Aorta (tissue), 5 donors: ENCODE measurements at regions not wholly inside any gene's neighbourhood (a gene's known extent, or its start where the extent isn't known, plus 50 kb on each side); places are given as distances from the start of the nearest gene placed in this dataset.

Source experiments
- ATAC-seq: fragments of 200-7000 bp; cut with Tn5 transposase; one replicate; pipeline ENCODE4 v1.9.1; 2022; ENCODE audit warnings: moderate library complexity; ENCODE audit not compliant: low FRiP score
- DNase-seq, 2 donors: peaks; one replicate each; pipeline ENCODE4 v3.0.0-alpha.2; 2020
- H3K27ac ChIP-seq, 2 donors: one replicate each; pipeline ENCODE4 v1.5.1; 2013; ENCODE audit warnings: low read length in 2 of 2, mild to moderate bottlenecking in 2 of 2, moderate library complexity in 2 of 2, control low read depth in 1 of 2, inconsistent platforms in 1 of 2, low read depth in 1 of 2
- H3K27me3 ChIP-seq, 2 donors: one replicate each; pipeline ENCODE4 v1.6.1; 2013; ENCODE audit warnings: control low read depth in 1 of 2, low read length in 1 of 2, mild to moderate bottlenecking in 1 of 2, moderate library complexity in 1 of 2; ENCODE audit not compliant: insufficient read depth in 2 of 2, control insufficient read depth in 1 of 2
- H3K36me3 ChIP-seq, 2 donors: one replicate each; pipeline ENCODE4 v1.6.1; 2013; ENCODE audit warnings: control low read depth in 1 of 2, low read length in 1 of 2, mild to moderate bottlenecking in 1 of 2; ENCODE audit not compliant: insufficient read depth in 2 of 2, control insufficient read depth in 1 of 2
- H3K4me1 ChIP-seq, 2 donors: one replicate each; pipeline ENCODE4 v1.6.1; 2013; ENCODE audit warnings: low read length in 2 of 2, control low read depth in 1 of 2, mild to moderate bottlenecking in 1 of 2, moderate library complexity in 1 of 2; ENCODE audit not compliant: insufficient read depth in 2 of 2, control insufficient read depth in 1 of 2
- H3K4me3 ChIP-seq, 2 donors: one replicate each; pipeline ENCODE4 v1.5.1; 2013; ENCODE audit warnings: low read length in 2 of 2, control low read depth in 1 of 2, mild to moderate bottlenecking in 1 of 2
- H3K9me3 ChIP-seq: one replicate; pipeline ENCODE4 v1.6.1; 2013; ENCODE audit warnings: mild to moderate bottlenecking, low read length; ENCODE audit not compliant: control insufficient read depth
- WGBS, 2 donors: extraction: QIAGEN DNeasy Blood & Tissue Kit; methylation state at CpG; one replicate each; pipeline ENCODE4 v1.1.7; 2013; 5-methylcytosine and 5-hydroxymethylcytosine counted together
- intact Hi-C, 2 donors: fragments of 100-400 bp; cut with DNase I; formaldehyde crosslinking; loops; one replicate each; pipeline versions ENCODE4 v1.14.2 to v1.15.0; 2022
- donor health status: healthy with polysubstance abuse.
- donor health status: Bipolar disorder and iron deficiency.
- donor health status: DM: no; HTN: no; CAD: no.
- donor health status: DM: no; HTN: no; CAD: no.
- donor health status: DM: yes; HTN: yes; CAD: no.

DNA sequence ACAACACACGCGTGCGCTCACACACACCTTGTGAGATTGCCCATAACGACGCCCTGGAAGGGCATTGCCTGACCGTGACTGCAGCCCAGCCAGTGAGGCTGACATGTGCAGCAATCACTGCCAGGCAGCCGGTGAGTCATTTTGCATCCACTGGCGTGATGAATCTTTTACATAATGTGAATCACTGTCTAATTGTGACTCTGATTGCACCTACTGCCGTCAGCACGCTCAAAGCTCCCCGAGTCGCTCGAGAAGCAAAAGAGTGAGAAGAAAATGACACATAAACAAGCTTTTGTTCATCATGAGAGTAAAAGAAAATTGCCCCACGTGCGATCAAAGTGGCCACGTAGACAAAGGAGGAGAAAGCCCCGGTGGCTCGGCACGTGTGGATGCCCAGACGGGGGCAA, 117.4 kb upstream of the PFKP start:
- Histone ChIP-seq H3K9me3 (no peaks in the 10 kb centered on the region), H3K27ac (no peak overlapping the region), H3K36me3 (no peaks in the 10 kb centered on the region), H3K27me3 (no peaks in the 10 kb centered on the region), H3K4me3 (no peak overlapping the region), H3K4me1 (no peaks in the 10 kb centered on the region)
- 85 to 86% methylated on average over 20 of the region's 20 CpGs for WGBS, 2 donors
- intact Hi-C loops = no loop called here
- ATAC-seq = no peak
- no peak for DNase-seq

DNA sequence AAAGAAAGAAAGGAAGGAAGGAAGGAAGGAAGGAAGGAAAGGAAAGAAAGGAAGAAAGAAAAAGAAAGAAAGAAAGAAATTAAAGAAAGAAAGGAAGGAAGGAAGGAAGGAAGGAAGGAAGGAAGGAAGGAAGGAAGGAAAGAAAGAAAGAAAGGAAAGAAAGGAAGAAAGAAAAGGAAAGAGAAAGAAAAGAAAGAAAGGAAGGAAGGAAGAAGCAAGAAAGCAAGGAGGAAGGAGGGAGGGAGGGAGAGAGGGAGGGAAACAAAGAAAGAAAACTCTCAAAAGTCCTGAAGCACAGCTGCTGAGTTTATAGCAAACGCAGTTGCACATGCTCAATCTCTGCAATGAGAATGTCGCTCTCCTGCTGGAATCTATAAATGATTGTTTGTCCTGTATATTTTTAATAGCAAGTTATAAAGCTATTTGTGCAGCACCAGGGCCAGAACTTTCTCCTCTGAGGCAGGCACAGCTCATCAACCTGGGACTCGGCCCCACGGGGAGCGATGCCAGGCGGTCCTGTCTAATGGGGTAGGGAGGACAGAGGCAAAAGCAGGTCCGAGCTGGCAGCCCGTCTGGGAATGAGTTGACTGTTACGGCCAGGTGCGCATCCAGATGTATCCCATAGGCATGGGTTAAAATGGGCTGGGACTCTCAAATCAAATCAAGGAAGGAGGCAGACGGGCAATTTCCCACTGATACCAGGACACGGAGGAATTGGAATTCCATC, 118.0 kb upstream of the PFKP start:
- DNase-seq = no peak
- WGBS, 2 donors = 80 to 81% methylated on average over 12 of the region's 12 CpGs
- Histone ChIP-seq H3K27me3 (no peaks in the 10 kb centered on the region), H3K9me3 (no peaks in the 10 kb centered on the region), H3K27ac (no peak overlapping the region), H3K36me3 (no peaks in the 10 kb centered on the region), H3K4me3 (no peak overlapping the region), H3K4me1 (no peaks in the 10 kb centered on the region)
- intact Hi-C loops = no loop called here
- ATAC-seq = no peak

DNA sequence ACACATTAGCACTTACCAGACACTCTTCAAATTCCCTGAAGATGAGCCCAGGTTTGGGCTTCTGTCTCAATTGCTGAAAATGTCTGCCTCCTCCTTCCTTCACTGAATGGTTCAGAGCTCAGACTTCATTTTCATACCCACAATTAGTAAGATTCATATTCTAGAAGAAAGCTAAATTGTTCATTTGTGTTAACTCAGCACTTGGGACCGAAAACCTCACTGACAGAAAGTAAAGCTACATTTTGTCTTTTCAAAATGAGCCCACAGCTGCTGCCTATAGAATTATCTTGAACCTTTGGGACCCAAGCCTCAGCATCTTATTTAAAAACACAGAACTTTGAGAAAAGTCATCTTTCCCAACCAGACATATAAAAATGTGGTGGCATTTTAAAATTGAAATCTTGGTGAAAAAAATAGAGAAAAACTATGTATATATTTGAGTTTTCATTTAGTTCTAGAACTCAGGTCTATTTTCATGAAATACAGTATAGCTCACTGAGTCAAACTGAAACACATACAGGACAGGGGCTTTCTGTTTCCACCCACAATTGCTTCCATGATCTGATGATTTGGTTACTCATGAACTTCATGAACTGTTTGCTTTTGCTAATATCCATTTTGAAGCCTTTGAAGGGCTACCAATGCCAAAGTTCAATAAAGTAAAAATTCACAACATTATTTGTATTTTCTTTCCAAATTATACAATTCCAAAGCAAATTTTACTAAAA, 119.1 kb upstream of the PFKP start:
- Histone ChIP-seq H3K9me3 (no peaks in the 10 kb centered on the region), H3K36me3 (no peaks in the 10 kb centered on the region), H3K4me1 (no peaks in the 10 kb centered on the region), H3K27ac (no peak overlapping the region), H3K27me3 (no peaks in the 10 kb centered on the region), H3K4me3 (no peak overlapping the region)
- intact Hi-C loops = no loop called here
- no peak for DNase-seq
- 85 to 88% methylated on average over 1 of the region's 1 CpG for WGBS, 2 donors
- ATAC-seq = no peak

DNA sequence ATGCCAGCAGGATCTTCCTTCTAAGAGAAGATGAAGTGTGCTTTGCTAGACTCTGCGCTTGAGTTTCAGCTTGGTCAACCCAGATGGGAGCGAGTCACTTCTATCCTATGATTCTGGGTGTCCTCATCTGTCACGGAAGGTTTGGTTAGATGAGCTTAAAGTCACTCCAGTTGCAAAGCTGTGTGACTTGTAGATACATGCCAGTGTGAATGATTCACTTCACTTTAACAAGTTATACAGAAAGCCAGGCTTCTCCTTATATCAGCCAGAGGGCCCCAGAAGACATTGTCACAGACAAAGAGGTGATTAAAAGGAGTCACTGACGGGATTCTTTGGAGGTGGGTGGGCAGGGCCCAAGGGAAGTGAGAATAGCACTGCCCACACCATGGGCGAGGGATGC, 122.6 kb upstream of the PFKP start:
- 88% methylated on average over 5 of the region's 5 CpGs for WGBS, 2 donors
- Histone ChIP-seq H3K4me1 (no peaks in the 10 kb centered on the region), H3K9me3 (no peaks in the 10 kb centered on the region), H3K27ac (no peak overlapping the region), H3K36me3 (no peaks in the 10 kb centered on the region), H3K27me3 (no peaks in the 10 kb centered on the region), H3K4me3 (no peak overlapping the region)
- ATAC-seq (no peak), DNase-seq (no peak)
- intact Hi-C loops = no loop called here

DNA sequence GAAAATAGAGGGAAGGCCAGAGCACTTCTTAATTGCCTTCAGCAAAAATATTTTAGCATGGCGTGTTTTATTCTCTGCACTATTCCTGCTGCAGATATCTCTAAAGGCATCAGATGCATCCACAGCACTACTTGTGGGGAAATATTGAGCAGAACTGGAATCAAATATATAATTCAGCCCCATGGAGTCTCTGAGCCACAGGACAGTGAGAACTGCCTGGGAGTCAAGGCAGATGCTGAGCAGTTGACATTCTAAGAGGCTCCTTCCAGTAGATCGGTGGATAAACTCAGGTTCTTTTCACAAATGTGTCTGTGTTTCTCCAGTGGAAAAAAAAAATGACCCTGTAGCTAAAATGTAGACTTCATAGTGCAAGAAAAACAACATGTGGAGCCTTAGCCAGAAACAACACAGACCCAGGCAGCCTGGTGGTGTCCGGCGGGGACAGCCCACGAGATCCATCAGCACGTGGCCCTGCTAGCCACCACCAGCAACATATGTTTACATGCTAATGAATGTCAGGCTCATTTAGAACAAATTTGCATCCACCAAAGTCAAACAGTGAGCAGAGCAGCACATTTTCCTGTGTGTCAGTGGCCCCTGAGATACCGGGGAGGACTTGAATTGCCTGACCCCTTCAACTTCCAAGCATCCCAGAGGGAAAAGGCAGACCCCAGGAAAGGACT, 123.3 kb upstream of the PFKP start:
- no peaks in the 10 kb centered on the region for H3K9me3 ChIP-seq
- H3K27me3 ChIP-seq = no peaks in the 10 kb centered on the region
- DNase-seq = no peak
- whole genome bisulfite sequencing, 2 donors = 22 to 26% methylated on average over 7 of the region's 7 CpGs
- intact Hi-C loops = no loop called here
- no peak overlapping the region for H3K27ac ChIP-seq
- no peaks in the 10 kb centered on the region for H3K36me3 ChIP-seq
- ATAC-seq = no peak
- no peaks in the 10 kb centered on the region for H3K4me1 ChIP-seq
- H3K4me3 ChIP-seq = no peak overlapping the region

DNA sequence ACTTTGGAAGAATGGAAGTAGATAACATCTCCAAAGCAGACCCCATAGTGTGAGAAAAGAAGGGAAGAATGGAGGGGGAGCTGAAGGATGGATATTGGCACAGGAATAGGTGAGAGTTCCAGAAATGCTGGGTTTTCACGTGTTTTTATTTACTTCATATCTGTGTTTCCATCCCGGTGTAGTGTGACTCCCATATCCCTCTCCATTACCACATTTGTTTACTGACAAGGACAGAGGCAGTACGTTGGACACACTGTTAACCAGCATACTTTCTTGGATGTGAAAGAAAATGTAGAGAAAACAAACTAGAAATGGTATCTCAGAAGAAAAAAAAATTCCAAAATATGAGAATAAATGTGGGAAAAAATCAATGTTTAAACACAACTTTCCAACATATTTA, 124.4 kb upstream of the PFKP start:
- Histone ChIP-seq H3K27me3 (no peaks in the 10 kb centered on the region), H3K4me1 (no peaks in the 10 kb centered on the region), H3K9me3 (no peaks in the 10 kb centered on the region), H3K4me3 (no peak overlapping the region), H3K36me3 (no peaks in the 10 kb centered on the region), H3K27ac (no peak overlapping the region)
- no peak for ATAC-seq
- 39 to 66% methylated on average over 3 of the region's 3 CpGs for WGBS, 2 donors
- DNase-seq = no peak
- intact Hi-C loops = no loop called here

DNA sequence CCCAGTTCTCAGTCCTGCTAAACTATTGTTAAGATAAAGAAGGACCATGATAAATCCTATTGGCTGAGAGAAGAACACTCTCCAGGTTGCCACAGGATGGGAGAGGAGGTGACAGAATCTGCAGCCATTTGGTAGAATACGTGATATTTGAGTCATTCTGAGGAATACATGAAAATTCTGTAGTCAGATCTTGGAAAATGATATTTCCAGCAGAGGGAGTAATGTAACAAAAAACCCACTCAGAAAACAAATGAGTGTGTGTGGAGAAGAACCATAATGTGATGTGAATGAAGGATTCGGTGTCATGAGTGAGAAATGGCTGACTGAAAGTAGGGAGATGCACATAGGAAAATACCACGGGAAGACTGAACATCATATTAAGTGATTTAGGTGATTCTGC, 128.5 kb upstream of the PFKP start:
- Histone ChIP-seq H3K36me3 (no peaks in the 10 kb centered on the region), H3K4me1 (no peaks in the 10 kb centered on the region), H3K27me3 (no peaks in the 10 kb centered on the region), H3K4me3 (no peak overlapping the region), H3K27ac (no peak overlapping the region), H3K9me3 (no peaks in the 10 kb centered on the region)
- ATAC-seq = no peak
- DNase-seq = no peak
- WGBS, 2 donors = 50 to 53% methylated on average over 3 of the region's 3 CpGs
- intact Hi-C loops = no loop called here

DNA sequence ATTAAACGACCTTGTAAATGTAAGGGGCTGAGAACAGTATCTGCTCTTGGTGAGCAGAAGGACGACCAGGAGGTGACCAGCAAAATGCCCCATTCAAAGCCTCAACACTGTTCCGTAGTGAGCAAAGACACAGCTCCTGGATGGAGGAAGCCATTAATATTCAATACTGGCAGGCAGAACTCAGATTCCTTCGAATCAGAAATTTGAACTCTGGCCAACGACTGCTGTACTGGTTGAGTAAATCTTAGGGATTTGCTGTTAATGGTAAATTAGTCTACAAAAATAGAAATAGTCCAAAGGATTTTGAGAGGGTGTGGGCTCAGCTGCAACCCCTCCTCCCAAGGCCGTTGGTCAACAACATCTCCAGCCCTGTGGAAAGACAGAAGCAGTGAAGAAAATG, 130.5 kb upstream of the PFKP start:
- no peak for DNase-seq
- ATAC-seq = no peak

More for the DNA sequence above, 130.5 kb upstream of the PFKP start:
- WGBS, 2 donors = 15 to 16% methylated on average over 6 of the region's 6 CpGs
- Histone ChIP-seq H3K27ac (no peak overlapping the region), H3K4me1 (no peaks in the 10 kb centered on the region), H3K4me3 (no peak overlapping the region), H3K36me3 (no peaks in the 10 kb centered on the region), H3K27me3 (no peaks in the 10 kb centered on the region), H3K9me3 (no peaks in the 10 kb centered on the region)
- intact Hi-C loops = no loop called here
